Effector memory CD4-positive, alpha-beta T cell (primary cell): ENCODE measurements at regions not wholly inside any gene's neighbourhood (a gene's known extent, or its start where the extent isn't known, plus 50 kb on each side); places are given as distances from the start of the nearest gene placed in this dataset.

Source experiments
- DNase-seq, 3 donors: peaks; one replicate each; pipeline ENCODE4 v3.0.0-alpha.2; 2020
- H3K27ac ChIP-seq: 2 replicates; pipeline ENCODE4 v1.7.0; 2013; ENCODE audit warnings: mild to moderate bottlenecking, low read length, moderate library complexity; ENCODE audit not compliant: insufficient read depth, poor library complexity, severe bottlenecking
- H3K27me3 ChIP-seq: replicated peaks from 2 replicates; pipeline ENCODE4 v1.7.0; 2013; ENCODE audit warnings: mild to moderate bottlenecking, low read length; ENCODE audit not compliant: insufficient read depth, control insufficient read depth, poor library complexity, severe bottlenecking
- H3K36me3 ChIP-seq: 2 replicates; pipeline ENCODE4 v1.7.0; 2013; ENCODE audit warnings: mild to moderate bottlenecking, low read length, moderate library complexity; ENCODE audit not compliant: control insufficient read depth, insufficient read depth
- H3K4me1 ChIP-seq: 2 replicates; pipeline ENCODE4 v1.7.0; 2013; ENCODE audit warnings: low read length, mild to moderate bottlenecking; ENCODE audit not compliant: control insufficient read depth, insufficient read depth, poor library complexity, severe bottlenecking
- H3K4me3 ChIP-seq: 2 replicates; pipeline ENCODE4 v1.7.0; 2013; ENCODE audit warnings: low read length, low read depth, mild to moderate bottlenecking; ENCODE audit not compliant: insufficient read depth, poor library complexity, severe bottlenecking
- H3K9me3 ChIP-seq: 2 replicates; pipeline ENCODE4 v1.7.0; 2013; ENCODE audit warnings: mild to moderate bottlenecking, low read length, moderate library complexity; ENCODE audit not compliant: control insufficient read depth

DNA sequence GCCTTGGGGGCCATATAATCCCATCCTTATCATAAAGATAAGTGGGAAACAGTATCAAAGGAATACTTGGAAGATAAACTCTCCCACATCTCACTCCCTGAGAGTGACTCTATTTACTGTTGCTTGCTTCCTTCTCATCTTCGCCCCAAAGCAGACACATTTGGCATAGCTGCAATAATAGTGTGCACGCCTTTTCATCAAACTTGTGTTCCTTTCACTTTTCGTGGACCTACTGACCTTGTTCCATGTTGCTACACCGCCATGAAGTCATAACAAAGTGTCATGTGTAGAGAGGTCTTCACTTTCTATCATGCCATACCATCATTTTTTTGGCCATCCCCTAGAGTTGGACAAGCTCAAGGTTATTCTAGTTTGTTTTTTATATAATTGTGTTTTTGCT, 200.0 kb upstream of the MSX2 start:
- H3K36me3 ChIP-seq, result no peaks in the 10 kb centered on the region
- no peaks in the 10 kb centered on the region for H3K27me3 ChIP-seq
- no peak overlapping the region for H3K27ac ChIP-seq
- no peak overlapping the region for H3K4me3 ChIP-seq
- no peaks in the 10 kb centered on the region for H3K4me1 ChIP-seq
- no peaks in the 10 kb centered on the region for H3K9me3 ChIP-seq
- DNase-seq, result no peak

DNA sequence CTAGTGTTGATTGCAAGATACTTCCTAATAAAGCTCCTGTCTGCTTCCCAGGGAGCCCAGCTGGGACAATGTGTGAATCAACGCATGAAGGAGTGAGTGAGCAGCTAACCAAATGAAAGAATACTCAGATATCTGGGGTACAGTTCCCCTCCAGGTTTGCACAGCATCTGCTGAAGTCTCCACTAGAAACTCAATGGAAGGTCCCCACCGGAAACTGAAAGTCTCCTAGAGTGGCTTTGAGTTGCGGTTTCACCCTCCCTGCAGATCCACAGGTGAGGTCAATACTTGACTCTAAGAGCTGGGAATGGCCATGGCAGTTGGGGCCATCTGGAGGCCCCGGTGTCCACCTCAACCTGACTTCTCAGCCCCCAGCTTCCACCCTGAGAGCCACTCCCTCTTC, 198.2 kb upstream of the MSX2 start:
- DNase-seq, result no peak
- Histone ChIP-seq H3K27ac (no peak overlapping the region), H3K27me3 (no peaks in the 10 kb centered on the region), H3K36me3 (no peaks in the 10 kb centered on the region), H3K4me3 (no peak overlapping the region), H3K4me1 (no peaks in the 10 kb centered on the region), H3K9me3 (no peaks in the 10 kb centered on the region)

DNA sequence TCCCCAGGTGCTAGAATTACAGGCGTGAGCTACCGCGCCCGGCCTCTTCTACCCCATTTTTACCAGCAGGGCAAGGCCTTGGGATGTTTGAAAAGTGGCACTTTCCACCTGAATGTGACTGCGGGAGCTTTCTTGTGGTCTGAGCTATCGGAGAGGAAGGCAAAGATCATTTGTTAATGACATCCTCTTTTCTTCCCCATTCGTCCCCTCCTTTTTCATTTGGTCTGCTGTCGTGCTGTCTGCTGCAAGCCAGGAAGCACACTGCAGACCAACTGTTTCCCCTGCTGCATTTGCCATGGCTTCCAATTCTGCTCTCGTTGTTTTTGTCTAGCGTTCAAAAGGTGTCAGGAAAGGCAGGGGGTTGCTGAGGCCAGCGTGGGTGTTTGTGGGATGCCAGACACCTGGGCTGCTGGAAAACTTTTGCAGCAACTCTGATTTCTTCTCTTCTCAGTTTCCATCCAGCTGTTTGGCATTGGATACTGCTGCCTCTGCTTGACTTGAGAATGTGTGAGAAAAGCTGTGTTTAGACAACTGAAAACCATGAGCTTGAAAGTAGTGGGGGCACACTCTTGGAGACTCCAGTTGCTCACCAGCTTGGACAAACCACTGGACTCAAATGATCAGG, 196.4 kb upstream of the MSX2 start:
- DNase-seq, result no peak
- H3K4me3 ChIP-seq, result no peak overlapping the region
- H3K27me3 ChIP-seq, result no peaks in the 10 kb centered on the region
- H3K36me3 ChIP-seq, result no peaks in the 10 kb centered on the region
- no peaks in the 10 kb centered on the region for H3K4me1 ChIP-seq
- H3K9me3 ChIP-seq, result no peaks in the 10 kb centered on the region
- no peak overlapping the region for H3K27ac ChIP-seq

DNA sequence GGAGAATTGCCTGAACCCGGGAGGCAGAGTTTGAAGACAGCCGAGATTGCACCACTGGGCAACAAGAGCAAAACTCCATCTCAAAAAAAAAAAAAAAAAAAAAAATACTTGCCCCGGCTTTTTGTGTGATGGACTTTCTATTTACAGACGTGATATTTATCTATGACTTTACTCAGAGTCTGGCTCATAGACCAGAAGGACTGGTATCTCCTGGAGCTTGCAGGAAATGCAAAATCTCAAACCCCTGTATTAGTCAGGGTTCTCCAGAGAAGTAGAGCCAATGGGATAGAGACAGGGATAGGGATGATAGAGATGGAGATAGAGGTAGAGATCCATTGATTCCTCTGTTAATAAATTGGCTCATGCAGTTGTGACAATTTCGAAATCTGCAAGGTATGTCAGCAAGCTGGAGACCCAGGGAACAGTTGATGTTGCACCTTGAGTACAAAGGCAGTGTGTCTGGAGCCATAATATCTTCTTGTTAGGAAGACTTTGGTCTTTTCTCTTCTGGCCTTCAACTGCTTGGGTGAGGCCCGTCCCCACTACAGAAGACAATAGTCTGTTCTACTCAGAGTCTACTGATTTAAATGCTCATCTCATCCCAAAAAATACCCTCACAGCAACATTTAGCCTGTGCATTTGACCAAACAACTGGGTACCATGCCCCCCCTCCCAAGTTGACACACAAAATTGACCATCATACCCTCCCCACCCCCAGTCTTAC, 195.4 kb upstream of the MSX2 start:
- H3K27ac ChIP-seq, result no peak overlapping the region
- no peak for DNase-seq
- no peaks in the 10 kb centered on the region for H3K4me1 ChIP-seq
- no peaks in the 10 kb centered on the region for H3K36me3 ChIP-seq
- no peaks in the 10 kb centered on the region for H3K27me3 ChIP-seq
- no peak overlapping the region for H3K4me3 ChIP-seq
- H3K9me3 ChIP-seq, result no peaks in the 10 kb centered on the region

DNA sequence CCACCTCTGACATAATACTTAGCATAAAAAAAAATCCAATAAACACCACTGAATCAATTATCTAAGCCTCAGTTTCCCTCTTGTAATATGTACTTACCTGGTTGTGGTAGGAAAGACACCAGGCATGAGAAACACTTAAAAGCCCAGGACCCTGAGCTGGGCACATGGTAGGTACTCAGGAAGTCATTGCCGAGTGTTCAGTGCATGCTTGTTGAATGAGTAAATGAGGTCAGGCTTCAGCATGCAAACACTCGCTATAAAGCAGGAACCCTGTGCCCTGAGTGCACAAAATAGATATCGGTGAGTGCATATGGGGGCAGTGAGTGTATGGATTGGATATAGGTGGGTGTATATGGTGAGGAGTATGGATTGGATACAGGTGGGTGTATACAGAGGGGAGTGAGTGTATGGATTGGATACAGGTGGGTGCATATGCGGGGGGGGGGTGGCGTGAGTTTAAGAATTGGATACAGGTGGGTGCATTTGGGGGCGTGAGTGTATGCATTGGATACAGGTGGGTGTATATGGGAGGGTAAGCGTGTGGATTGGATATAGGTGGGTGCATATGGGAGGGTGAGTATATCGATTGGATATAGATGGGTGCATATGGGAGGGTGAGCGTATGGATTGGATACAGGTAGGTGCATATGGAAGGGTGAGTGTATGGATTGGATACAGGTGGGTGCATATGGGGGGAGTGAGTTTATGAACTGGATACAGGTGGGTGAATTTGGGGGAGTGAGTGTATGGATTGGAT, 194.3 kb upstream of the MSX2 start:
- no peaks in the 10 kb centered on the region for H3K4me1 ChIP-seq
- H3K36me3 ChIP-seq, result no peaks in the 10 kb centered on the region
- DNase-seq, result no peak

DNA sequence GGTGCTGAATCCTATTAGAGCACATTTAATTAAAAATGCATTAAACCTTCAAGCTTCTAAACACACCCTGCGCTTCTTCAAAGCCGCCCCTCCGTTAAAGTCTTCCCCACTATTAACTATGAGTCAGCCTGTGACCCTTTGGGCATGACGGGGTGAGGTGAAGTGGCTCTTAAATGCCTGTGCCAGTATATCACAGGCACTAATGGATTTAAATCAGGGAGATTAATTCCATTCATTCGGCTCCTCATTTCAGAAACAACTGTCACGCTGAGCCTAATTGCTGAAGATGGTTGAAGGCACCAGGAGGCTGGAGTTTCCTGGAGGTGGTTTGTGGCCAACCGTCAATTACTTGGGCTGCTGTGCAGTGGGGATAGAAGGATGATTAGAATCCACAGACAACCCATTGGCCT, 192.6 kb upstream of the MSX2 start:
- Histone ChIP-seq H3K27ac (no peak overlapping the region), H3K4me3 (no peak overlapping the region), H3K27me3 (no peaks in the 10 kb centered on the region), H3K36me3 (no peaks in the 10 kb centered on the region), H3K4me1 (no peaks in the 10 kb centered on the region), H3K9me3 (no peaks in the 10 kb centered on the region)
- DNase-seq, result no peak

More for the DNA sequence above, 194.3 kb upstream of the MSX2 start:
- Histone ChIP-seq H3K27me3 (no peaks in the 10 kb centered on the region), H3K9me3 (no peaks in the 10 kb centered on the region), H3K4me3 (no peak overlapping the region), H3K27ac (no peak overlapping the region)

DNA sequence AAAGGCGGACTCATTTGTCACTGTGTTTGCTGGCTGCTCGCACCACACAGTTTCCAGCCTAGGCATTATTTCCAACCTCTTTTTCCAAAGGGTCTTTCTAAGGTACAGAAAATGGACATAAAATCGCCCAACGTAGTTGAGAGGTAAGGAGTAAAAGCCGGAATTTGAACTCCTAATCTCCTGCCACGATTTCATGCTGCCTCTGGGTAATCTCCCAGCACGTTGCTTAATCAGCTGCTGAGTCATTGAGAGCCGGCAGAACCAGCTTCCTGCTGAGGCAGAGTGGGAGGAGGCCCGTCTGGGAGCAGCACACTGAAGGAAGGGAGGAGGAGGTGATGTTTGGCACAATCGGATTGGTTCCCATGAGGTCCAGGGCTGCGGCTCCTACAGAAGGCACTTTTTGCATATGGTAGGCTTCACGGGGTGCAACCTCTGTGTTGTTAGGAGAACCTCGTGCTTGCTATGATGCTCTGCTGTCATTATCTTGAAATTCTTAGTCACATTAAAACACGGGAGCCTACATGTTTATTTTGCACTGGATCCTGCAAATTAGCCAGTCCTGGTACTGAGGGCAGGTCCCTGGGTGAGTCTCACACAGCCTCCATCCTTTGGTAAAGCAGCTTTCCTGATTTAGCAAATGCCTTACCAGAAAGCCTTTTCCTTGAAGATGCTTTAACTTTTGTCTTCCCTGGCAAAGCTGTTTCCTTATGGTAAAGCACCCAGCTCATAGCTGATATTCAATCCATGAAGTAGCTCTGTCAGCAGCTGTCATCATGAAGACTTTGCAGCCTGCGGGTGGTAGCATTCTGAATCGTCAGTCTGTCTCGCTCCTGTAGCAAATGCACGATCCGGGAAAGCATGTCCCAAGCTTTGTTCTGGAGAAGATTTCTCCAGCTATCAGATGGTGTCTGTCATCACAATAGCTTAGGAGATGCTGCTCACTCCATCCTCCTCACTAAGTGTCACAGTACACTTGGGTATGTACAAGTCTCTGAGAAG, 191.6 kb upstream of the MSX2 start:
- H3K27ac ChIP-seq, result no peak overlapping the region
- H3K4me1 ChIP-seq, result no peaks in the 10 kb centered on the region

DNA sequence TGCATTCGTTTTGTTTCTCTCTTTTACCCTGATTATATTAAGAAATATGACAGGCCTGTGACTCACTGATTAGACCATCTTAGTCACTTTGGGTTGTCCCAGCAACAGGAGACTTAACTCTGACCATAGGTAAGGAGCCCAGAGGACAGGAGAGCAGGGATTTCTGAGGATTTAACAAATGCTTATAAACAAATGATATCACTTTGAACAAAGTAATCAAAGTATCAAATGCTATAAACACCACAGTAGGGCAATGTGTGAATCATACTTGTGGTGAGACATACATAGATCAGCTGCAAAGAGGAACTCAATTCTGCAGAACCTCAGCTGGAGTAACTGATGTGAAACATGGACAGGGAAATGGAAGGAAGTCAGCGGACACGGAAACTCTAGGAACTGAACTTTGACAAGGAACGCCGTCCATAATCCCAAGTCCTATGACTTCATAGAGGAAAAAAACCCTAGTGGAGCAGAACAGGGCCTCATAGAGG, 190.6 kb upstream of the MSX2 start:
- Histone ChIP-seq H3K27me3 (no peaks in the 10 kb centered on the region), H3K4me1 (no peaks in the 10 kb centered on the region), H3K36me3 (no peaks in the 10 kb centered on the region), H3K27ac (no peak overlapping the region), H3K9me3 (no peaks in the 10 kb centered on the region), H3K4me3 (no peak overlapping the region)
- no peak for DNase-seq

More for the DNA sequence above, 191.6 kb upstream of the MSX2 start:
- no peaks in the 10 kb centered on the region for H3K36me3 ChIP-seq
- H3K27me3 ChIP-seq, result no peaks in the 10 kb centered on the region
- H3K4me3 ChIP-seq, result no peak overlapping the region
- no peaks in the 10 kb centered on the region for H3K9me3 ChIP-seq
- DNase-seq, result no peak

DNA sequence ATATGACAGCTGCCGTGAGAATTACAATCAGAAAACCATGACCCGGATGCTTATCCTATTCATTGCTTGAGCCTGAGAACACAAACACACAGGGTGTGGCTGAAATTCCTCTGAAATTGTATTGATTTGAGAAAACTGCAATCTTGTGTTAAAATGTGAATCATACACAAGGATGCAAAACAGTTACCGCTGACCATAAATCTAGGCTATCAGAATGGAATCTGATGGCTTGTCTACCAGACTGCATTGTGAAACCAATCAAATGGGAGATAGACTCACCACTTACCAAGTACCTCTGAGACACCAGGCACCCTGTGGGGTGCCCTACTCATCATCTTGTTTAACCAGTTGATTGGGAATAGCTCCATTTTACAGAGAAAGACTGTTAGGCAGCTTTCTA, 188.7 kb upstream of the MSX2 start:
- Histone ChIP-seq H3K27me3 (no peaks in the 10 kb centered on the region), H3K4me3 (no peak overlapping the region), H3K27ac (no peak overlapping the region), H3K9me3 (no peaks in the 10 kb centered on the region), H3K36me3 (no peaks in the 10 kb centered on the region), H3K4me1 (no peaks in the 10 kb centered on the region)
- no peak for DNase-seq
